Erythroblast (primary cell): ENCODE measurements at regions not wholly inside any gene's neighbourhood (a gene's known extent, or its start where the extent isn't known, plus 50 kb on each side); places are given as distances from the start of the nearest gene placed in this dataset.

Experiments used
- GATA1 ChIP-seq: IDR thresholded peaks from 2 replicates; pipeline ENCODE4 v1.6.1; 2011; ENCODE audit warnings: low read depth, mild to moderate bottlenecking, control low read depth, low read length, moderate library complexity
- POLR2A ChIP-seq: IDR thresholded peaks from 2 replicates; pipeline ENCODE4 v1.6.1; 2011; ENCODE audit warnings: mild to moderate bottlenecking, low read length

- TF ChIP-seq POLR2A (no peak), GATA1 (no peak)
These were observed 299.2 kb upstream of the POU1F1 start for GRCh38 chr3:87575550-87575949.
